K562 (cell line): ENCODE measurements at regions not wholly inside any gene's neighbourhood (a gene's known extent, or its start where the extent isn't known, plus 50 kb on each side); places are given as distances from the start of the nearest gene placed in this dataset.

ENCODE experiments used
- CAMTA2 ChIP-seq: fragments of 250-450 bp; sonication (Bioruptor Pico); conservative IDR thresholded peaks from 2 replicates; pipeline ENCODE4 v1.5.1; 2022
- NFE2 ChIP-seq: IDR thresholded peaks from 2 replicates; pipeline ENCODE4 v1.6.1; 2014; ENCODE audit warnings: antibody characterized with exemption, low read depth
- PHTF2 ChIP-seq: fragments of 250-450 bp; sonication (Bioruptor Pico); IDR thresholded peaks from 2 replicates; pipeline ENCODE4 v1.5.0; 2021; ENCODE audit warnings: mild to moderate bottlenecking
- TEAD4 ChIP-seq, 2 experiments: sonication (generic) in 1 of 2; formaldehyde crosslinking in 1 of 2; IDR thresholded peaks; 2 replicates each; pipeline versions ENCODE4 v1.6.1 to v1.8.0; 2012 to 2022; ENCODE audit warnings: borderline replicate concordance in 1 of 2, inconsistent platforms in 1 of 2, low read length in 1 of 2, mild to moderate bottlenecking in 1 of 2, missing genetic modification reagents in 1 of 2
- ZNF318 ChIP-seq, 2 experiments: fragments of 450-650 bp; IDR thresholded peaks; 2 replicates each; pipeline ENCODE4 v1.6.1; 2016; ENCODE audit warnings: mild to moderate bottlenecking in 2 of 2, borderline replicate concordance in 1 of 2, low read depth in 1 of 2, moderate library complexity in 1 of 2
- ZNF561 ChIP-seq: fragments of 450-650 bp; formaldehyde crosslinking; conservative IDR thresholded peaks from 2 replicates; pipeline ENCODE4 v1.4.0; 2020; ENCODE audit warnings: mild to moderate bottlenecking, moderate library complexity
- TF ChIP-seq, protein P1 (sequence below): fragments of 250-450 bp; sonication (Bioruptor Pico); IDR thresholded peaks from 2 replicates; pipeline ENCODE4 v1.4.0; 2020
- TF ChIP-seq, protein P2 (sequence below): fragments of 250-450 bp; sonication (Bioruptor Pico); IDR thresholded peaks from 2 replicates; pipeline ENCODE4 v1.4.0; 2020; ENCODE audit warnings: borderline replicate concordance

DNA sequence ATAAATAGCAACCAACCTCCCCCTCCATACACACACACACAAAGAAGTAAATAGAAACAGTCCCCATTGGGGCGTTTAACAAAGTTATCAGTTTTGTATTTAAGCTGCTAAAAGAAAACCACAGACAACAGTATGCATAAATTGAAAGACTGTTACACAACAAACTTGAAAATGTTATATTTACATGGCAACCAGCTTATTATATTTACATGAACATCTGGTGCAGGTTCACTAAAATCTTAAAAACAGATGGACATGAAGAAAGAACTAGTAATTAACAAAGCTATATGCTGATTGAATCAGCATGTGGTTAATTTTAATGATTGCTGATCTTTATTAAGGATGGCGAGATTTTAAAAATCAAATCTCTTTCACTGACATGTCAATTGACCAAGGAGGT lies 384.7 kb downstream of the LRRIQ3 start (continued):
- TF ChIP-seq ZNF318 (IDR thresholded peaks at IDR 0.05; ENCODE audit: borderline replicate concordance in 1 of 2, low read depth in 1 of 2) (no peak), NFE2 (no peak), CAMTA2 (CRISPR knock-in tag) (no peak), ZNF561 (CRISPR knock-in tag) (no peak), PHTF2 (CRISPR knock-in tag) (no peak), TEAD4 (IDR thresholded peaks at IDR 0.05; ENCODE audit: low read length) (no peak), TEAD4 (CRISPR knock-in tag; IDR thresholded peaks at IDR 0.05; ENCODE audit: borderline replicate concordance) (no peak)
- TF ChIP-seq, protein P1, sequence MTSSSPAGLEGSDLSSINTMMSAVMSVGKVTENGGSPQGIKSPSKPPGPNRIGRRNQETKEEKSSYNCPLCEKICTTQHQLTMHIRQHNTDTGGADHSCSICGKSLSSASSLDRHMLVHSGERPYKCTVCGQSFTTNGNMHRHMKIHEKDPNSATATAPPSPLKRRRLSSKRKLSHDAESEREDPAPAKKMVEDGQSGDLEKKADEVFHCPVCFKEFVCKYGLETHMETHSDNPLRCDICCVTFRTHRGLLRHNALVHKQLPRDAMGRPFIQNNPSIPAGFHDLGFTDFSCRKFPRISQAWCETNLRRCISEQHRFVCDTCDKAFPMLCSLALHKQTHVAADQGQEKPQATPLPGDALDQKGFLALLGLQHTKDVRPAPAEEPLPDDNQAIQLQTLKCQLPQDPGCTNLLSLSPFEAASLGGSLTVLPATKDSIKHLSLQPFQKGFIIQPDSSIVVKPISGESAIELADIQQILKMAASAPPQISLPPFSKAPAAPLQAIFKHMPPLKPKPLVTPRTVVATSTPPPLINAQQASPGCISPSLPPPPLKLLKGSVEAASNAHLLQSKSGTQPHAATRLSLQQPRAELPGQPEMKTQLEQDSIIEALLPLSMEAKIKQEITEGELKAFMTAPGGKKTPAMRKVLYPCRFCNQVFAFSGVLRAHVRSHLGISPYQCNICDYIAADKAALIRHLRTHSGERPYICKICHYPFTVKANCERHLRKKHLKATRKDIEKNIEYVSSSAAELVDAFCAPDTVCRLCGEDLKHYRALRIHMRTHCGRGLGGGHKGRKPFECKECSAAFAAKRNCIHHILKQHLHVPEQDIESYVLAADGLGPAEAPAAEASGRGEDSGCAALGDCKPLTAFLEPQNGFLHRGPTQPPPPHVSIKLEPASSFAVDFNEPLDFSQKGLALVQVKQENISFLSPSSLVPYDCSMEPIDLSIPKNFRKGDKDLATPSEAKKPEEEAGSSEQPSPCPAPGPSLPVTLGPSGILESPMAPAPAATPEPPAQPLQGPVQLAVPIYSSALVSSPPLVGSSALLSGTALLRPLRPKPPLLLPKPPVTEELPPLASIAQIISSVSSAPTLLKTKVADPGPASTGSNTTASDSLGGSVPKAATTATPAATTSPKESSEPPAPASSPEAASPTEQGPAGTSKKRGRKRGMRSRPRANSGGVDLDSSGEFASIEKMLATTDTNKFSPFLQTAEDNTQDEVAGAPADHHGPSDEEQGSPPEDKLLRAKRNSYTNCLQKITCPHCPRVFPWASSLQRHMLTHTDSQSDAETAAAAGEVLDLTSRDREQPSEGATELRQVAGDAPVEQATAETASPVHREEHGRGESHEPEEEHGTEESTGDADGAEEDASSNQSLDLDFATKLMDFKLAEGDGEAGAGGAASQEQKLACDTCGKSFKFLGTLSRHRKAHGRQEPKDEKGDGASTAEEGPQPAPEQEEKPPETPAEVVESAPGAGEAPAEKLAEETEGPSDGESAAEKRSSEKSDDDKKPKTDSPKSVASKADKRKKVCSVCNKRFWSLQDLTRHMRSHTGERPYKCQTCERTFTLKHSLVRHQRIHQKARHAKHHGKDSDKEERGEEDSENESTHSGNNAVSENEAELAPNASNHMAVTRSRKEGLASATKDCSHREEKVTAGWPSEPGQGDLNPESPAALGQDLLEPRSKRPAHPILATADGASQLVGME = no peak
- TF ChIP-seq, protein P2, sequence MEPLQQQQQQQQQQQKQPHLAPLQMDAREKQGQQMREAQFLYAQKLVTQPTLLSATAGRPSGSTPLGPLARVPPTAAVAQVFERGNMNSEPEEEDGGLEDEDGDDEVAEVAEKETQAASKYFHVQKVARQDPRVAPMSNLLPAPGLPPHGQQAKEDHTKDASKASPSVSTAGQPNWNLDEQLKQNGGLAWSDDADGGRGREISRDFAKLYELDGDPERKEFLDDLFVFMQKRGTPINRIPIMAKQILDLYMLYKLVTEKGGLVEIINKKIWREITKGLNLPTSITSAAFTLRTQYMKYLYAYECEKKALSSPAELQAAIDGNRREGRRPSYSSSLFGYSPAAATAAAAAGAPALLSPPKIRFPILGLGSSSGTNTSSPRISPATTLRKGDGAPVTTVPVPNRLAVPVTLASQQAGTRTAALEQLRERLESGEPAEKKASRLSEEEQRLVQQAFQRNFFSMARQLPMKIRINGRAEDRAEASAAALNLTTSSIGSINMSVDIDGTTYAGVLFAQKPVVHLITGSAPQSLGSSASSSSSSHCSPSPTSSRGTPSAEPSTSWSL (CRISPR knock-in tag) = no peak
